ENCODE measurements at regions not wholly inside any gene's neighbourhood (a gene's known extent, or its start where the extent isn't known, plus 50 kb on each side); places are given as distances from the start of the nearest gene placed in this dataset.

DNA sequence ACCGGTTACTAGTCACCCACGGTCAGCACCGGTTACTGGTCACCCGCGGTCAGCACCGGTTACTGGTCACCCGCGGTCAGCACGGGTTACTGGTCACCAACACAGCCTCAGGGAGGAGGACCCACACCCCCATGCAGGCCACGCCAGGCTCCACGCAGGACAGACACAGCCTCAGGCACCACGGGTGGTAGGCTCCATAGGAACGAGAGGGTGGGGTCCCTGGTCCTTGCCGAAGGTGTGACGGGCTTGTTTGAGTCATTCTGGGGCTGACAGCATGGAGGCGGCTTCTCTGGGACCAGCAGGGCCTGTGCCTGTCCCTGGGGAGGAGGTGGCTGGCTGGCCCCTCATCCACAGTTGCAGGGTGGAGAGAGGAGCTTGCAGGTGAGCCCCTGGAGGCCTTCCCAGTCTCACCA lies 122.8 kb upstream of the SOX1 start:
- TF ChIP-seq, protein P1, sequence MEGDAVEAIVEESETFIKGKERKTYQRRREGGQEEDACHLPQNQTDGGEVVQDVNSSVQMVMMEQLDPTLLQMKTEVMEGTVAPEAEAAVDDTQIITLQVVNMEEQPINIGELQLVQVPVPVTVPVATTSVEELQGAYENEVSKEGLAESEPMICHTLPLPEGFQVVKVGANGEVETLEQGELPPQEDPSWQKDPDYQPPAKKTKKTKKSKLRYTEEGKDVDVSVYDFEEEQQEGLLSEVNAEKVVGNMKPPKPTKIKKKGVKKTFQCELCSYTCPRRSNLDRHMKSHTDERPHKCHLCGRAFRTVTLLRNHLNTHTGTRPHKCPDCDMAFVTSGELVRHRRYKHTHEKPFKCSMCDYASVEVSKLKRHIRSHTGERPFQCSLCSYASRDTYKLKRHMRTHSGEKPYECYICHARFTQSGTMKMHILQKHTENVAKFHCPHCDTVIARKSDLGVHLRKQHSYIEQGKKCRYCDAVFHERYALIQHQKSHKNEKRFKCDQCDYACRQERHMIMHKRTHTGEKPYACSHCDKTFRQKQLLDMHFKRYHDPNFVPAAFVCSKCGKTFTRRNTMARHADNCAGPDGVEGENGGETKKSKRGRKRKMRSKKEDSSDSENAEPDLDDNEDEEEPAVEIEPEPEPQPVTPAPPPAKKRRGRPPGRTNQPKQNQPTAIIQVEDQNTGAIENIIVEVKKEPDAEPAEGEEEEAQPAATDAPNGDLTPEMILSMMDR (IDR thresholded peaks at IDR 0.05) = no peak
- no peak for TF ChIP-seq POLR2A (IDR thresholded peaks at IDR 0.05)
